ENCODE measurements at regions not wholly inside any gene's neighbourhood (a gene's known extent, or its start where the extent isn't known, plus 50 kb on each side); places are given as distances from the start of the nearest gene placed in this dataset.
A peak's percentile ranks its signal among the peaks of the same experiment; 100 is the strongest.
"Not testable (repeated sequence)": the region's sequence is repeated elsewhere in the genome, so short reads cannot be mapped to it uniquely, and the experiment has no call there.

DNA sequence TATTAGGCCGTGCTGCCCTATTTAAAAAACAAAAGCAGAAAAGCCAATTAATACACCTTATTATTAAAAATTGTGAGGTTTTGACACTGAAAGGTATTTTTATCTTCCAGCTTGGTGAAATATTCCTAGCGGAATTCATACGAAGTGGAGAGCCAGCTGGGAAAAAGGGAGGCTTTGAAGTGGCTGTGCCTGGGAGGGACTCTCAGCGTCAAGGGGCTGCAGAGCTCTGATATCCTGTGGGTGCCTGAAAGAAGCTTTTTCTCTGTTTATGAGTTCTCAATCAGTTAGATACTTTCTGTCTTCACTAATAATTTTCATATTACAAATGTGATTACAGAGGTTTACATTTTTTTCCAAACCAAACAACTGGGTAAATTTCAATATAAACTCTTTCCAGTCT, 140.2 kb upstream of the MIR17HG start:
- no peak for DNase-seq

DNA sequence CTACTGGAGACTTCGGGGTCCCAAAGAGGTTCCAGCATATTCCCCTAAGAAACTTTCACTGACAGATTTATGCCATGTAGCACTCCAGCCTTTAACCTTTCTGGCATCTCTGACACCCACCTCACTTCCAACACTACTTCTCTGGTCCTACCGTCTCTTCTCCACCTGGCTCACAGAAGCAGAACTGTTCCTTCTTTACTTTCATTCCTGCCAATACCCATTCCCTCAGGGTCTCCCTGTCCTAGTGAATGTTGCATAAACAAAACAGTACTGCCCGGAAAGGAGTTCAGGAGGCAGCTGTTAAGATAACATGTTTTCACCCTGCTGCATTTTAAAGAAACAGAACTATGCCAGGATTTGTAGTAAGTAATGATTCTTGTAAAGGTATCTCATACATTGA, 136.0 kb upstream of the MIR17HG start:
- DNase-seq = no peak

DNA sequence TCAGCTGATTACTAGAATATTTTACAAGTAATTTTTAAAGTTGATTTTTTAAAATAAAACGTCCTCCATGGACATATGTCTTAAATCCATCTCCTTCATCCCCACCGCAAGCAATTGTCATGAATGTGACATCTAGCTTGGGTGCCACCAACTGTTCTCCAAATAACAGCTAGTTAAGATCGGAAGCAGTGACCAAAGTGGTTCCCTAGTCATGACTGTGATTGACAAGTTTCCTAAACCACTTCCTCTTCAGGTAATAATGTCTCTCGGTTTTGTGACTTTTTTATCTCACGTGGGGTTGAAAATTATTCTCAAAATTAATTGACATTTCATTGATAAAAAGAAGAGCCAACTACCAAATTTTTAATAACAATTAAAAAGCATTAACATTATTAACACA, 135.3 kb upstream of the MIR17HG start:
- no peak for DNase-seq

DNA sequence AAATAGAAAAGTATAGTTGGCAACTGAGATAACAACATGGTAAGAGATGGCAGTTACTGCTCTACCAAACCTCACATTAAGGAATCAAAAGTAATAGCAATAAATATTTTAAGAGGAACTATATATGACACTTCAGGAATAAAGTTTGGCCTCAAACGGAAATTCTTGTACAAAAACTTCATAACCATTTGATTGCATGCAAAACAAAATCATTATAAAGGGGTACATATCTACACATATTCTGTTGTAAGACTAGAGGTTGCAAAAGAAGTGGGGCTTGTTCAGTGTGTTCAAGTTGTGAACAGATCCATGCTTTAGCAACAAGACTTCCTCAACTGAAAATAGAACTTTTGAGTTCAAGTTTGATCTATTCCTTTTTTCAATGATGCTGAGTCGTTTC, 133.5 kb upstream of the MIR17HG start:
- DNase-seq = no peak

DNA sequence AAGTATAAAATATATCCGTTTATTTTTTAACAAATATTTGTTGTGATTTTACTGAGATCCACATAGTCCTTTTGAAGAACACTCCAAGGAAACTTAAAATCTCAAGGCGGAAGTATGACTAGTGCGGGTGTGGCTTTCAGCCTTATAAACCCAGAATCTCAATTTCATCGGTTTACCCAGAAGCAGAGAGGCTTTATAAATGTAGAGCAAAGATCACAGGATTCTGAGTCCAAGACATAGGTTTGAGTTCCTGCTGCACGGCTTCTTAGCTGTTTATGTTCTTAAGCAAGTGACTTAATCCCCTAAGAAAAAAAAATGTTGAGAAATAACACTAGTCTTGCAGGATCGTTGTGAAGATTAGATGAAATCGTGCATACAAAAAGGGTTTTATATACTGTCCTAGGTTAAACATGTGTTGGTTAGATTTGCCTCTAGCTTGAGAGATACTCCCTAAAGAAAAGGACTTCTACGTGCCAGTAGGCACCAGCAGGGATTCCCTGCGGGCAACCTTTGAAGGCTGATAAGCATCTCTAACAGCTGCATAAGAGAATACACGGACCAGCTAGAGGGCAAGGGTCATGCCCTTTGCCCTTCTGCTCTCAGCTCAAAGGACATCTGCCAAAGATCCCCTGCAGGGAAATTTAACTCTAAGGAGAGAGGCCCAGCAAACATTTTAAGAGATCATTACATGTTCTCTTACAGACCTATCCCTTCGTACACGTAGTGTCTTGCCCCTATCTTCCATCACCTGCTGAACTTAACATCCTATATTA, 130.4 kb upstream of the MIR17HG start:
- peak in 1 of 3 donors; percentile 7 for DNase-seq

DNA sequence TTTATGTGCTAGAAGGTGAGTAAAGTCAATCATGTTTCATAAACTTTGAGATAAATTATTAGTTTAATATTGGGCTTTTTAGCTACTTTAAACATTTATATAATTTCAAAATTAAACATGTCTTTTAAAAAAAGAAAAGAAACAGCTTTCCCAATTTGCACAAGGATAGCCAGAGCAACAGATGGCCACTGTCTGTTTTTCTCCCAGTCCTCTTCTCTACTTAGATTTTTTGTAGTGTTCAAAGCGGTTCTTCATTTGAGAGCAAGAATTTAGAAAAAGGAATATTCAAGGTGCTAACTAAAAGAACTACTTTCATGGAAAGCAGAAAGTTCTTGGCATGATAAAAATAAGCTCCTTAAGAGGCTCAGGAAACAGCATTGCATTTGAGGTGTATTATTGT, 128.3 kb upstream of the MIR17HG start:
- no peak for DNase-seq

DNA sequence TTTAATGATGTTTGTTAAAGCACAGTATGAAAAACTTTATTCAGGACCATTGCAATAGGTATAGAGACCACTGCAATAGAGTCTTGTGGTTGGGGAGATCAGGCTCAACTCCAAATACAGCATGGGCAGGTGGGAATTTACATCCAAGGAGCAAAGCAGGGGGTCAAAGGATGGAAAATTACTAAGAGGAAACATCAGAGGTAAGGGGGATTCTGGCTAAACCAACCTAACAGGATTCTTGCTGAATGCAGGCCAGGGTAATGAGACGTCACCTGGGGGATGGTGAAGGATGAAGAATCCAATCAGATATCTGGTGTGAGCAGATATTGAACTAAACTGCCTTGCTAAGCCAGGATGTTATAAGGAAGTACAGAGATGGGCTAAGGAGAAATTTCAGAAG, 126.6 kb upstream of the MIR17HG start:
- no peak for DNase-seq

DNA sequence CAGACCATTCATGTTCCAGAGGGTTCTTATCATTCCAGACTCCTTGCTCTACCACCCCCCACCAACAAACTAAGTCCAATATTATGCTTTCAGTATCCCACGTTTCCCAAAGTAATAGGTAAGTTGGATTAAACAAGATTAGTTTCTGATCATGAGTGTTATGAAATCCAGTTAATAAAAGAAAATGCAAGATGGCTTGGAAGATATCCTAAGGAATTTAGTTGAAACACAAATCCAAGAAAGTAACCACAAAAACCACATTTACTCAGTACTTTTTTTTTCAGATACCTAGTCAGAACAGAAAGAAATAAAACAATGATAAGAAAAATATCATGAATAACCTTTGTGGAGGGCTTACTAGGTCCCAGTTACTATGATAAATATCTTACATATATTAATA, 119.4 kb upstream of the MIR17HG start:
- no peak for DNase-seq

DNA sequence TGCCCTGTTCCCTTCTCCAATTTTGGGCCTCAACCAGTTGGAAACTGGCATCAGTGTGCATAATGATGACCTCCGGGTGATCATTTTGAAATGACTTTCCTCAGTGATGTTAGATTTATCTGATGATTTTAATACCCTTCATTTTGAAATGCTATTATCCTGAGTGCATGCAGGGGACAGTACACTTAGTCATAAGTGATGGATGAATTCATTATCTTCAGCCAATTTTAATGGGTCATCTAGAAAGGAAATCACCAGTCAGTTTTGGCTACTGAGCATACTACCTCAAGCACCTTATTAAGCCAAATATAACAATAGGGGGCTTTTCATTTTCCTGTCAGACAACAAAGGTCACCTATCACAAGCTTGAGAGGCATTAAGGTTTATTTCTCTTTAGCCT, 118.5 kb upstream of the MIR17HG start:
- no peak for DNase-seq

DNA sequence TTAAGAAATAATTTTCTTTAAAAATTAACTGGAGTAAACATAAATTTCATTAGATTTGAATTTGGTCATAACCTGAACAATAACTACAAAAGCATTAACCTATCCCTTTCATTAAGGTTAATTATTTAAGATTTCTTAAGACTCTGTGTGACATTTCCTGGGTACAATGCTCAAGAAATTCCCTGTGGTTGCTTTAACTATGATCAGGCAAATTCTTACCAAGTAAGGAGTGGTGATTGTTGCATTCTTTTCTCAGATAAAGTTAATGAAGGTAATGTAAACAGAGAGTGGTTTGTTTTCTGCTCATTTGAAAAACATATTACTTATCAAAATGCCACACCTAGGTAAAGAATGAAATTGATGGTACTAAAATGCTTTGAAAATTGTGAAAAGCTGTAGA, 114.8 kb upstream of the MIR17HG start:
- DNase-seq = no peak

DNA sequence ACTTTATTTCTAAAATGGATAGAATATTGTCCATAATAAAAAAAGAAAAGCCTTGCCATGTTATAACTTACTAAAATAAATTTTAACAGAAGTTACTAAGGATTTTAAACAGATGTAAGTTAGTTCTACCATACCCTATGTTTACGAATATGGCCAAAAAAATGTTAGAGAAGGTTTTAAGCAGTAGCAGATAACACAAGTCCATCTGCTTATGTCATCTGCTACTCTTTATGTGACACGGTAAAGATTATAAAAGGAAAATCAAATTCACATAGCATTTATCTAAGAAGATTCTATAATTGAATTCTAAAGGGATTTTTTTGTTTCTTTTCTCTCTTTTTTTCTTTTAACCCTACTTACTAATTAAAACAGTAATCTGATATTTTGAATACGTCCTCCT, 114.2 kb upstream of the MIR17HG start:
- no peak for DNase-seq

DNA sequence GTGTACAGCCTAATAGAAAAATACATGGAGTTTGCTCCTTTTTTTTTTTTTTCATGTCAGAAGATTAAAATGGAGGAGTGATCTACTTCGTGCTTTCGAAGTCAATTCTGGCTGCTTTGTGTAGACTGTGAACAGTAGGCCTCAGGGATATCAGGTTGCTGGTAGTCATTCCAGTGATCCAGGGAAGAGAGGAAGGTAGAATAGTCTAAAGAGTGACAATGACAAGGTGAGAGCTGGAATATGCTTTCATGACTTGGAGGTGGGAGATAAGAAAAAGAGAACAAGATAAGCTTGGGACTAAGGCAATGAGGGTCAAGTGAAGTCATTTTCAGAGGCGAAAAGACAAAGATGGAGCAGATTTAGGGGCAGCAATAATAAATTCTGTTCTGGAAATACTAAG, 111.3 kb upstream of the MIR17HG start:
- DNase-seq = no peak

DNA sequence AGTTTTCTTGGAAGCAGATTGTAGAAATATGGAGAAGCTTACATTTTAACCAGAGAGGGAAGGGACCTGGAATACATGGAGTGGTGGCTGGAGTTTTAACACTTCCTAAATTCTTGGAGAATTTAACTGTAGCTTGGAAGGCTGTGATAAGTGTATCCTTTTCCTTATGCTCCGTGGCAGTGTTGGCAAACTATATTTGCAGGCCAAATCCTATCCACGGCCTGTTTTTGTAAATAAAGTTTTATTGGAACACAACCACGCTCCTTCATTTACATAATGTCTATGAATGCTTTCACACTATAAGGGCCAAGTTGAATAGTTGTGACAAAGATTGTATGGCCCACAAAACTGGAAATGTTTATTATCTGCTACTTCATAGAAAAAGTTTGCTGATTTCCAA, 110.6 kb upstream of the MIR17HG start:
- DNase-seq = no peak

DNA sequence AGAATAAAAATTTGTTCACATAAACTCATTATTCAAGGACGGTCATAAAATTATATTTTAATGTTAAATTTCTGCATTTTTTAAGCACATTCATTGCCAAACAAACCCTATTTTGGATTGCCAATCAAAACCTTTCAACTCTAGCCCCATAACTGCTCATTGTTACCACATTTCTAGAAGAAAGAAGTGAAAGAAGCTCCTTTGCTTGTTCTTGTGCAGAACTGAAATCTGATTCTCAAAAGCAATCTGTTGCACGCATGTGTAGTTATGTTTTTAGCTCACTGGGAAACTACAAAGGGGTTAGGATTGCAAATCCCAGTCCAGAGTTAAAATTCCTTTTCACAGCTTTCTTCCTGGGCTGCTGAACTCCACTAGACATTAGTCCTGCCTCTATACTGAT, 109.5 kb upstream of the MIR17HG start:
- DNase-seq = no peak

DNA sequence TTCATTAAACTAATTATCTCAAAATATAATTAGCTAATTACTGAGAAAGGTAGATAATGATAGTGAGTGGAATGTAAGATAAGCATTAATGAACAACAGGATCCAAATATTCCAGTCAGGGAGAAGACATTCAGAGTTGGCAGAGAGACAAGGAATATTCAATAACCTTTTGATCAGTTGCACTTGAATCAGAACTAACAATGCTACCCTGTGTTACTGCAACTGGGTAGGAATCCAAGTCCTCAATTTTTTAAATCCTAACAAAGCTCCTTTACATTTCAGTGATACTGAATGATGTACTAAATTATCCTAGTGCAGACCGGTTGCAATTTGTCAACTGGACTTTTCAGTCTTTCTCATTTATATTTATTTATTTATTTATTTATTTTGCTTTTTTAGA, 107.1 kb upstream of the MIR17HG start:
- DNase-seq = no peak

DNA sequence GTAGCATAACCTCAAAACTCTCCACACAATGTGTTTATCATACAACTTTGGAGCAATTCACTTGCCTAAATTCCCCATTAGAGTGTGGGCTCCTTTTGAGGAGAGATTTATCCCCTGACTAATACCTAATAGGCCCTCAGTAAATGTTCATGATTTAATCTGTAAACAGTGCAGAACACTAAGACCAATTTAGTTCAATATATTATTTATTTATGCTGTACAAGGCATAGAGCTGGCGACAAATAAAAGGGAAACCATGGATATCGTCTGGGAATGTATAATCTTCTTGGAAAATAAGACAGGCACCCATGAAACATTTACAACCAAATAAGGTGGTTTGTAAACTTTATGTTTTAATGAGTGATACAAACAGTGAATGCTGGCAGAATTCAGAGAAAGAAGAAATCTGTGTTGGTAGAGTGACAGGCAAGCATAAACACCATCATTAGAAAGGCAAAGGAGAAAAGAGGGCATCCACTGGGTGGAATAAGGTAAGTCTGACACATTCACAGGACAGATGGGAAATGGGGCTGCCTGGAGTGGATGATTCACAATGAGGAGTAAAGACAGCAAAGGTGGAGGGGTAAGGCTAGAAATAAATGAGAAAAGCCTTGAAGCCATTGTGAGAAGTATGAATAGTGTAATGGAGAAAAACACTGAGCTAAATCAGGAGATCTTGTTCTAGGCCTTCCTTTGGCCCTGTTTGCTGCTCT, 106.1 kb upstream of the MIR17HG start:
- no peak for DNase-seq

DNA sequence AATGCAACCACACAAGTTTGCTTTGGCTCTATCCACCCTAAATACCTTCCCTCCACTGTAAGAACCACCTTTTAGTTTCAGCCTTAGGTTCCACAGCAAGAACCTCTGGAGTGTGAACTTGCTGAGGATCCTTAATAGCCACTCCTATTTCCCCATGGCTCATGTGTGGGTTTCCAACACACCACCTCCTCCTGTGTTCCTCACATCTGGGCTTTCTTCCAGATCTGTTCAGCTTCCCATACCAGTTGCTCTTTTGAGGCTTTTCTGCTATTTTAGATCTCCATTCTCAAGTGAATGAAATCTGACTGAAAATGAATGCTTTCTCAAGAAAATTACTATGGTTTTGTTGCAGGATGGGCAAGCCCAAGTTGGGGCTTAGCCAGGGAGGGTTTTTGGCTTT, 104.8 kb upstream of the MIR17HG start:
- DNase-seq = peak in 1 of 3 donors; percentile 6

DNA sequence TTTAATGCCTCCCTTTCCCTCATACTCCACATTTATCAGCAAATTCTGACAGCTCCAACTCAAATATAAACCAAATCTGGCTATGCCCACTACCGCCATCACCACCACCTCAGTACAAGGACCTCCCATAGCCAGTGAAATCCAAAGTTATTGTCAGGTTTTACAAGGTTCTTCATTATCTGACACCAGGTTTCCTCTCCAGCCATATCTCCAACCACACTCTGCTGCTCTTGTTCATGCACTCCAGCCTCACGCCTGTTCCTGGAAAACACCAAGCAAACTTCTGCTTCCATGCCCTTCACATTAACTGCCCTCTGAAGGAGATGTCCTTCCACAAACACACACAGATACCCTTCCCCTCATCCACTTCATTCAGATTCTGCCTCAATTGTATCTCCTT, 102.2 kb upstream of the MIR17HG start:
- no peak for DNase-seq

DNA sequence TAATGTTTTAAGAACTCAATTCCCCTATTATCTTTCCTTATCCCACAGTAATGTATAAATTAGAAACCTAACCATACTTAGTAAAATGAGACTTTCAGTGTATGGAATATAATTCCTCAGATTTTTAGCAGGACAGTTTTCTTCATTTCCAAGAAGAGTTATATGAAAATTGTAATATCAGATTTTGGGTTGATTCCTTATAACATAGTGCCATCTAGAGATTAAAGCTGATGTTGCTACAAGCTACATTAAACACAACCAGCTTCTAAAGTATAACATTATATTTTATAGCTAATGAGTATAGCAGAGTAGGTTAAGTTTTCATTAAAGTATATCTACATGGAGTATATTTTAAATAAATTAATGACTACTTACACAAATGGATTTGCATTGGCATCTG, 99.7 kb upstream of the MIR17HG start:
- peak; percentile 8 to 39 (median 27) for DNase-seq

DNA sequence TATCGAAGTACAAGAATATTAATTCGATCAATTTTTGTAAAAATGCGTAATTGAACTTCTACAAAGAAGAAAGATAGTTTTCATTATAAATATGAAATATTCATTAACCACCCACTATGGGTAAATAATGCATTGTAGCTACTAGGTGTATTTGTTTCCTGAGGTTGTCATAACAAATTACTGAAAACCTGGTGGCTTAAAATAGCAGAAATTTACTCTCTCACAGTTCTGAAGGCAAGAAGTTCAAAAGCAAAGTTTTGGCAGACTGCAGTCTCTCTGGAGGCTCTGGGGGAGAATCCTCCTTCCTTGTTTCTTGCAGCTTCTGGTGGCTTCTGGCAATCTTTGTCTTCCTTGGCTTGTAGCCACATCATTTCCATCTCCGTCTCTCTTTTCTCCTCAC, 99.2 kb upstream of the MIR17HG start:
- DNase-seq = peak in 1 of 3 donors; percentile 7

DNA sequence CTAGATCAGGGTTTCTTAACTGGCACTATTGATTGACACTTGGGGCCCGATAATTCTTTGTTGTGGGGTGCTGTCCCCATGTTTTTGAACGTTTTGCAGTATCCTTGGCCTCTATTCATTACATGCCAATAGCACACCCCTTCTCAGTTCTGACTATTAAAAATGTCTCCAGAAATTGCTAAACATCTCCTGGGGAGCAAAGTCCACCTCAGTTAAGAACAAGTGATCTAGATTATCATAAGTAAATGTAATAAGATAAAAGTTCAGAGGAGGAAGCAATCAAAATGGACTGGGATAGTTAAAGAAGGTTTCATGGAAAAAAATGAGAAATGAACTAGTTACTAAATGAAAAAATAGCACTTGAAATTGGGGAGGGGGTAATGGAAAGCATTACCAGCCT, 98.1 kb upstream of the MIR17HG start:
- no peak for DNase-seq

DNA sequence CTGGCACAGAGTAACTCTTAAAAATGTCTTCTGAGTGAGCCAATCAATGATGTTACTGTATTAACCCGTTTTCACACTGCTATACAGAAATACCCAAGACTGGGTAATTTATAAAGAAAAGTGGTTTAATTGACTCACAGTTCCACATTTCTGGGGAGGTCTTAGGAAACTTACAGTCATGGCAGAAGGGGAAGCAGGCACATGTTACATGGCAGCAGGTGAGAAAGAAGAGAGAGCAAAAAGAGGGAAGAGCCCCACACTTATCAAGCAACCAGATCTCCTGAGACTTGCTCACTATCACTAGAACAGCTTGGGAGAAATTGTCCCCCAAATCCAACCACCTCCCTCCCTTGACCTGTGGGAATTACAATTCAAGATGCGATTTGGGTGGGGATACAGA, 97.6 kb upstream of the MIR17HG start:
- no peak for DNase-seq

DNA sequence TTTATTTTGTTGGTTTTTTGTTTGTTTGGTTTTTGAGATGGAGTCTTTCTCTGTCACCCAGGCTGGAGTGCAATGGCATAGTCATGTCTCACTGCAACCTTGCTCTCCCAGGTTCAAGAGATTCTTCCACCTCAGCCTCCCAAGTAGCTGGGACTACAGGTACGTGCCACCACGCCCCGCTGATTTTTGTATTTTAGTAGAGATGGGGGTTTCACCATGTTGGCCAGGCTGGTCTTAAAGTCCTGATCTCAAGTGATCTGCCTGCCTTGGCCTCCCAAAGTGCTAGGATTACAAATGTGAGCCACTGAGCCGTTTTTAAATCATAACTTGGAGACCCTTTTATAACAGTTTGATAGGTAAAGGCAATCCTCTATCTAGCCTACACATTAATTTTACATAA, 95.9 kb upstream of the MIR17HG start:
- DNase-seq = not testable (repeated sequence)

DNA sequence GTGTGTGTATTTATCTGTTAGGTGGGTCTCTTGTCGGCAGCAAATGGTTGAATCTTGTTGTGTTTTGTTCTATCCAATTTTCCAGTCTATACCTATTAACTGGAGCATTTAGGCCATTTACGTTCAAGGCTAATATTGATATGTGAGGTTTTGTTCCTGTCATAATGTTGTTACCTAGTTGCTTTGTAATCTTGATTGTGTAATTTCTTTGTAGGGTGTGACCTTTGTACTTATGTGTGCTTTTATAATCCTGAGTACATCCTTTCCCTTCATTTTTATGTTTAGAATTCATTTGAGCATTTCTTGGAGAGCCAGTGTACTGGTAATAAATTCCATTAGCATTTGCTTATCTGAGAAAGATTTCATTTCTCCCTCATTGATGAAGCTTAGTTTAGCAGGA, 83.0 kb upstream of the MIR17HG start:
- DNase-seq = no peak
